ENCODE measurements at regions not wholly inside any gene's neighbourhood (a gene's known extent, or its start where the extent isn't known, plus 50 kb on each side); places are given as distances from the start of the nearest gene placed in this dataset.

DNA sequence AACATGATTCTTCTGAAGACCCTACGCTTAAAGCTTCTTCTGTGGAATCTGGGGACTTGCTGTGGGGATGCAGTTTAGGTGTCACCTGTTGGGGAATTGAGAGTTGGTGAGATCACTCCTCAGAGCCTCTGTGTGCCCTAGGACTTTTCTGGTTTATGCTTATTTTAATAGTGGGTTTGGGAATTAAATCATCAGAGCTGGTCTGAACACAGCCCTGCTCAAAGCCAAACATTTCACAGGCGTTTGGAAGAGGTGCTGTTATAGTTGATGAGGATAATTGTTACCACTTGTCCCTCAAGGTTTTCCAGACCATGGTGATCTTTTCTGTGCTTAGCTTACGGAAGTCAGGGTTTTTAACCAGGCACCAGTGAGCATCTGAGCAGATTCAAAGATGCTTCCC is 106.1 kb downstream of the EBLN1 start:
- Histone ChIP-seq H3K36me3 (no peaks in the 10 kb centered on the region), H3K27ac (no peak overlapping the region), H3K27me3 (no peaks in the 10 kb centered on the region), H3K4me3 (ENCODE audit: low read depth in 1 of 2, low read length in 1 of 2) (no peak overlapping the region), H3K4me1 (ENCODE audit: control insufficient read depth in 1 of 2, insufficient read depth in 1 of 2, low read depth in 1 of 2, low read length in 1 of 2) (no peaks in the 10 kb centered on the region), H3K9me3 (no peaks in the 10 kb centered on the region)
- TF ChIP-seq, protein P1, sequence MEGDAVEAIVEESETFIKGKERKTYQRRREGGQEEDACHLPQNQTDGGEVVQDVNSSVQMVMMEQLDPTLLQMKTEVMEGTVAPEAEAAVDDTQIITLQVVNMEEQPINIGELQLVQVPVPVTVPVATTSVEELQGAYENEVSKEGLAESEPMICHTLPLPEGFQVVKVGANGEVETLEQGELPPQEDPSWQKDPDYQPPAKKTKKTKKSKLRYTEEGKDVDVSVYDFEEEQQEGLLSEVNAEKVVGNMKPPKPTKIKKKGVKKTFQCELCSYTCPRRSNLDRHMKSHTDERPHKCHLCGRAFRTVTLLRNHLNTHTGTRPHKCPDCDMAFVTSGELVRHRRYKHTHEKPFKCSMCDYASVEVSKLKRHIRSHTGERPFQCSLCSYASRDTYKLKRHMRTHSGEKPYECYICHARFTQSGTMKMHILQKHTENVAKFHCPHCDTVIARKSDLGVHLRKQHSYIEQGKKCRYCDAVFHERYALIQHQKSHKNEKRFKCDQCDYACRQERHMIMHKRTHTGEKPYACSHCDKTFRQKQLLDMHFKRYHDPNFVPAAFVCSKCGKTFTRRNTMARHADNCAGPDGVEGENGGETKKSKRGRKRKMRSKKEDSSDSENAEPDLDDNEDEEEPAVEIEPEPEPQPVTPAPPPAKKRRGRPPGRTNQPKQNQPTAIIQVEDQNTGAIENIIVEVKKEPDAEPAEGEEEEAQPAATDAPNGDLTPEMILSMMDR (IDR thresholded peaks at IDR 0.05): no peak

DNA sequence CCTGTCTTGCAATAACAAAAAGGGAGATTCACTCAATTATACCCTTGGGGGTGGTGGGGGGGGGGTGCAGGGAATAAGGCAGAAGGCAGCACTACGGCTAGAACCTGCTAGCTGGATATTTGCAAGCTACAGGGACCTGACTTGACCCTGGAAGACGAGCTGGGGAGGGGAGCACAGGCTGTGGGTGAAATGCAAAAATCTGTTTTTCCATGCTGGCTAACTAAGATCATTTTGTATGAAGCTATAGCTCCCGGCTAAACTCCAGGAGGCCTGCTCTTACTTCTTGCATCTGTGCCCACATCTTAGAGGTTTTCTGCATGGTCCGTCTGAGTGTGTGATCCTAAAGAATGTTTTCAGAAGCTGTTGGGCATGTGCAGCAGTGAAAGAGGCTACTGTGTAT is 106.6 kb downstream of the EBLN1 start:
- Histone ChIP-seq H3K4me1 (ENCODE audit: control insufficient read depth in 1 of 2, insufficient read depth in 1 of 2, low read depth in 1 of 2, low read length in 1 of 2) (no peaks in the 10 kb centered on the region), H3K4me3 (ENCODE audit: low read depth in 1 of 2, low read length in 1 of 2) (no peak overlapping the region), H3K27ac (no peak overlapping the region), H3K9me3 (no peaks in the 10 kb centered on the region), H3K36me3 (no peaks in the 10 kb centered on the region), H3K27me3 (no peaks in the 10 kb centered on the region)
- TF ChIP-seq, protein P1 (IDR thresholded peaks at IDR 0.05): no peak

DNA sequence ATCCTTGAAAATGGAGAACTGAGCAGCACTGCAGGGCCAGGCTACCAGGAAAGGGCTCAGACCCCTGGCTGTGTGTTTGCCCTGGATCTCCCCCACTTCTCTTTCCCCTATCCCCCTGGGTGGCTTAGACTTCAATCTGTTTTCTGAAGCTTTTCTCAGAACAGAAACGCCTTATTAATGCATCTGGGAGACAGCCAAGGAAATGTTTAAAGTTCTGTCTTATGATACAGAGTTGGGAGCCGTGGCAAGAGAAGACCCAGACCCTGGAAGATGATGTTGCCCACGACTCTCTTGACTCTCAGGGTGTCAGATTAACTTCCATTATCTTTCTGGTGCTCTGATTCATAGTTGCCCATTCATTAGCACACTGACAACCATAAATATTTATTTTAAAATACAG is 107.1 kb downstream of the EBLN1 start:
- H3K9me3 ChIP-seq: no peaks in the 10 kb centered on the region
- no peaks in the 10 kb centered on the region for H3K27me3 ChIP-seq
- no peak overlapping the region for H3K27ac ChIP-seq
- no peak overlapping the region for H3K4me3 ChIP-seq (ENCODE audit: low read depth in 1 of 2, low read length in 1 of 2)
- TF ChIP-seq, protein P1 (IDR thresholded peaks at IDR 0.05): no peak
- H3K36me3 ChIP-seq: no peaks in the 10 kb centered on the region
- H3K4me1 ChIP-seq (ENCODE audit: control insufficient read depth in 1 of 2, insufficient read depth in 1 of 2, low read depth in 1 of 2, low read length in 1 of 2): no peaks in the 10 kb centered on the region

DNA sequence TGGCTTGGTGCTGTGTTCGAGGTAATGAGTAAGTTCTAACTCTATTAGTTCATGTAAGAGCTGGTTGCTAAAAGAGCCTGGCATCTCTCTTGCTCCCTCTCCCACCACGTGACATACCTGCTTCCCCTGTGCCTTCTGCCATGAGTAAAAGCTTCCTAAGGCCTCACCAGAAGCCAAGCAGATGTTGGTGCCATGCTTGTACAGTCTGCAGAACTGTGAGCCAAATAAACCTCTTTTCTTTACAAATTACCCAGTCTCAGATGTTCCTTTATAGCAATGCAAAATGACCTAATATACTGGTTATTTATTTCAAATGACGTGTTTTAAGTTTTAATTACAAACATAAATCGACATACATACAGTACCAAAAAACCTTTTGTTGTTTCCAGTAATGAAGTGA is 101.7 kb upstream of the DNAJC1 start:
- Histone ChIP-seq H3K9me3 (no peaks in the 10 kb centered on the region), H3K27me3 (no peaks in the 10 kb centered on the region), H3K4me3 (ENCODE audit: low read depth in 1 of 2, low read length in 1 of 2) (no peak overlapping the region), H3K27ac (no peak overlapping the region), H3K36me3 (no peaks in the 10 kb centered on the region), H3K4me1 (ENCODE audit: control insufficient read depth in 1 of 2, insufficient read depth in 1 of 2, low read depth in 1 of 2, low read length in 1 of 2) (no peaks in the 10 kb centered on the region)
- TF ChIP-seq, protein P1 (IDR thresholded peaks at IDR 0.05): no peak

DNA sequence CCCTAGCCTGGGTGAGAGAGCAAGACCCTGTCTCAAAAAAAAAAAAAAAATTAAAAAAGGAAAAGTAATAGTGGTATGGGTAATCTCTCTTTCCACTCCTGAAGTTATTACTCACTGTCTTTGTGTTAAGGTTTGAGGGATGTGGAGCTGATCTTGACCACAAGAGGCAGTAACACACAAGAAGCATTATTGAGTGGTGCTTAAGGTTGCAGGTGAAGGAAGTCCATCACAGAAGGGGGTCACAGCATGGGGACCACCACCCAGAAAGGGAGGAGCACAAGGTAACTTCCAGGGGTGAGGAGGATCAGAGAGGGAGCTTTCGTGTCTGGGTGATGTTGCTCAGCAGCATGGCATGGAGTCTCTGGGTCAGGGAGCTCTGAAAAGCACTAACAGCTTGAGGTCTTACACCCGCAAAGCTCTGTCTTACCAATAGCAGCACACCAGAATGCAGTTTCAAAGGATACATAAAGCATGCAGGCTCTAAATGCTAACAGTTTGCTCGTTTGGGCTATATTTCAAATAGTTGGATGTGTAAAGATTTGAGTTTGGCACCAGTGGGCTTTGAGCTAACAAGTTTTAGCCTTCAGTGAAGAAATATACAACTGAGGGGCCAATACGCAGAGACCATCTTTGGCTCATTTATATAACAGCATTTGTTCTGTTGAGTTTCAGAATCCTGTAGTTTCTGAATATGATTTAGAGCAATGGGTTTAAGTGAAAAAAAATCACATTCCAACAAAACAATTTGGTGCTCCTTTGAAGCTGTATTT is 100.4 kb upstream of the DNAJC1 start:
- Histone ChIP-seq H3K9me3 (no peaks in the 10 kb centered on the region), H3K4me1 (ENCODE audit: control insufficient read depth in 1 of 2, insufficient read depth in 1 of 2, low read depth in 1 of 2, low read length in 1 of 2) (no peaks in the 10 kb centered on the region), H3K4me3 (ENCODE audit: low read depth in 1 of 2, low read length in 1 of 2) (no peak overlapping the region), H3K27me3 (no peaks in the 10 kb centered on the region), H3K36me3 (no peaks in the 10 kb centered on the region), H3K27ac (no peak overlapping the region)
- TF ChIP-seq, protein P1 (IDR thresholded peaks at IDR 0.05): no peak

All from neutrophil (primary cell).